B cell (primary cell): ENCODE measurements at regions not wholly inside any gene's neighbourhood (a gene's known extent, or its start where the extent isn't known, plus 50 kb on each side); places are given as distances from the start of the nearest gene placed in this dataset.

Source experiments
- ATAC-seq: fragments of 200-7000 bp; cut with Tn5 transposase; one replicate; pipeline ENCODE4 v1.10.0; 2021; ENCODE audit warnings: low read depth, mild to moderate bottlenecking, moderate number of reproducible peaks, moderate library complexity
- CTCF ChIA-PET: fragments of 350-600 bp; sonication (Branson Sonifier 250); formaldehyde crosslinking; loops from one replicate; lab custom pipeline; 2021; ENCODE audit warnings: antibody characterized with exemption, inconsistent platforms; lab: Charles Lee
- POLR2A ChIA-PET: fragments of 350-600 bp; sonication (Branson Sonifier 250); formaldehyde crosslinking; loops from one replicate; lab custom pipeline; 2021; ENCODE audit warnings: antibody characterized with exemption; lab: Charles Lee
- DNase-seq: peaks from one replicate; pipeline ENCODE4 v3.0.0; 2013
- H2AFZ ChIP-seq: 2 replicates; pipeline ENCODE4 v1.6.1; 2012; ENCODE audit warnings: mild to moderate bottlenecking, low read depth, low read length; ENCODE audit not compliant: insufficient read depth, poor library complexity, severe bottlenecking
- H3K27ac ChIP-seq, 2 donors: 1 replicate in 1 of 2; 2 replicates in 1 of 2; pipeline ENCODE4 v1.5.1; 2012 to 2013; ENCODE audit warnings: low read length in 2 of 2, mild to moderate bottlenecking in 2 of 2, moderate library complexity in 1 of 2
- H3K27me3 ChIP-seq, 4 experiments: fragments of 200-600 bp in 1 of 4; sonication (generic) in 1 of 4; replicated peaks in 1 of 4; 1 replicate in 2 of 4; 2 replicates in 2 of 4; pipeline versions ENCODE4 v1.6.1 to v1.7.0; 2013 to 2016; ENCODE audit warnings: low read length in 3 of 4, mild to moderate bottlenecking in 2 of 4, mixed read lengths in 1 of 4, moderate library complexity in 1 of 4; ENCODE audit not compliant: insufficient read depth in 4 of 4, control insufficient read depth in 3 of 4; ENCODE audit errors: control extremely low read depth in 1 of 4
- H3K36me3 ChIP-seq, 2 experiments: replicated peaks in 1 of 2; 1 replicate in 1 of 2; 2 replicates in 1 of 2; pipeline versions ENCODE4 v1.6.1 to v1.7.1; 2013; ENCODE audit warnings: low read length in 1 of 2; ENCODE audit not compliant: insufficient read depth in 2 of 2, control insufficient read depth in 1 of 2; ENCODE audit errors: control extremely low read depth in 1 of 2, extremely low read depth in 1 of 2
- H3K4me1 ChIP-seq, 2 donors: fragments of 200-600 bp in 1 of 2; sonication (generic) in 1 of 2; 1 replicate in 1 of 2; 2 replicates in 1 of 2; pipeline versions ENCODE4 v1.5.1 to v1.6.1; 2013 to 2017; ENCODE audit warnings: low read length in 2 of 2; ENCODE audit not compliant: control insufficient read depth in 2 of 2, insufficient read depth in 2 of 2
- H3K4me2 ChIP-seq: replicated peaks from 2 replicates; pipeline ENCODE3; 2012; ENCODE audit warnings: mild to moderate bottlenecking, low read depth, low read length; ENCODE audit not compliant: poor library complexity, severe bottlenecking
- H3K4me3 ChIP-seq, 5 experiments: fragments of 200-600 bp in 1 of 5; sonication (generic) in 1 of 5; 1 replicate in 3 of 5; 2 replicates in 2 of 5; pipeline versions ENCODE4 v1.5.1 to v1.7.0; 2011 to 2016; ENCODE audit warnings: low read length in 4 of 5, mild to moderate bottlenecking in 4 of 5, low read depth in 2 of 5, control low read depth in 1 of 5, moderate library complexity in 1 of 5; ENCODE audit not compliant: insufficient read depth in 1 of 5; ENCODE audit errors: control extremely low read depth in 1 of 5, extremely low read depth in 1 of 5
- H3K79me2 ChIP-seq: fragments of 200-600 bp; sonication (generic); one replicate; pipeline ENCODE4 v1.6.0; 2016; ENCODE audit warnings: low read length; ENCODE audit not compliant: control insufficient read depth, insufficient read depth
- H3K9ac ChIP-seq: fragments of 200-600 bp; sonication (generic); 2 replicates; pipeline ENCODE4 v1.6.1; 2017; ENCODE audit warnings: mild to moderate bottlenecking, low read length, moderate library complexity
- H3K9me3 ChIP-seq, 3 donors: one replicate each; pipeline versions ENCODE4 v1.6.1 to v1.7.1; 2013; ENCODE audit warnings: low read length in 2 of 3; ENCODE audit not compliant: control insufficient read depth in 2 of 3, insufficient read depth in 1 of 3; ENCODE audit errors: control extremely low read depth in 1 of 3
- H4K20me1 ChIP-seq: 2 replicates; pipeline ENCODE4 v1.6.0; 2012; ENCODE audit warnings: mild to moderate bottlenecking, low read length; ENCODE audit not compliant: insufficient read depth, control insufficient read depth, poor library complexity, severe bottlenecking
- H3K27ac Mint-ChIP-seq: one replicate; pipeline ENCODE4 v1.8.0; 2021; ENCODE audit warnings: mixed read lengths
- H3K27me3 Mint-ChIP-seq: one replicate; pipeline ENCODE4 v1.8.0; 2021; ENCODE audit warnings: mixed read lengths
- H3K4me1 Mint-ChIP-seq: one replicate; pipeline ENCODE4 v1.8.0; 2021; ENCODE audit warnings: mixed read lengths
- H3K4me3 Mint-ChIP-seq: one replicate; pipeline ENCODE4 v1.8.0; 2021; ENCODE audit warnings: mixed read lengths
- H3K9me3 Mint-ChIP-seq: one replicate; pipeline ENCODE4 v1.8.0; 2022; ENCODE audit warnings: mixed read lengths; ENCODE audit not compliant: insufficient read depth
- EZH2 ChIP-seq: IDR thresholded peaks from 2 replicates; pipeline ENCODE4 v1.6.1; 2012; ENCODE audit warnings: borderline replicate concordance, low read depth, mild to moderate bottlenecking, moderate library complexity, low read length; ENCODE audit not compliant: insufficient read depth, poor library complexity, severe bottlenecking
- WGBS: methylation state at CpG from one replicate; pipeline ENCODE4 v1.1.5; 2013; ENCODE audit warnings: missing lambda C conversion rate; ENCODE audit not compliant: insufficient coverage; 5-methylcytosine and 5-hydroxymethylcytosine counted together
- intact Hi-C: fragments of 100-400 bp; cut with micrococcal nuclease; formaldehyde crosslinking; loops from one replicate; pipeline ENCODE4 v1.10.0; 2022
- TF ChIP-seq, protein P1 (sequence below): fragments of 200-600 bp; IDR thresholded peaks from one replicate; pipeline ENCODE4 v1.8.0; 2022; ENCODE audit warnings: antibody characterized with exemption, mild to moderate bottlenecking

DNA sequence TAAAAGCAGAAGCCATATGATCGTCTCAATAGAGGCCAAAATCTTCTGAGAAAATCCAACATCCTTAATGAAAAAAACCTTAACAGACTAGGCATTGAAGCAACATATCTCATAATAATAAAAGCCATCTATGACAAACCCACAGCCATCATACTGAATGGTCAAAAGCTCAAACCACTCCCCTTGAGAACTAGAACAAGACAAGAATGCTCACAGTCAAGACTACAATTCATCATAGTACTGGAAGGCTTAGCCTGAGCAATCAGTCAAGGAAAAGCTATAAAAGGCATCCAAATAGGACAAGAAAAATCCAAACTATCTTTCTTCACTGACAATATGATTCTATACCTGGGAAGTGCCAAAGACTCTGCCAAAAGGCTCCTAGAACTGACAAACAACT lies 2668.2 kb upstream of the PCDH20 start:
- POLR2A ChIA-PET: no interaction called here
- no peak overlapping the region for H3K4me2 ChIP-seq
- H3K27me3 Mint-ChIP-seq: no peaks in the 10 kb centered on the region
- H2AFZ ChIP-seq: no peak overlapping the region
- CTCF ChIA-PET: no interaction called here
- ATAC-seq (no peak), DNase-seq (no peak)
- no peaks in the 10 kb centered on the region for H3K4me1 ChIP-seq
- H3K4me3 Mint-ChIP-seq: no peak overlapping the region
- H3K9me3 Mint-ChIP-seq: no peaks in the 10 kb centered on the region
- H3K27ac Mint-ChIP-seq: no peak overlapping the region
- H3K79me2 ChIP-seq: no peaks in the 10 kb centered on the region
- H3K9ac ChIP-seq: no peak overlapping the region
- no peak overlapping the region for H3K4me3 ChIP-seq
- WGBS: 100% methylated on average over 1 of the region's 1 CpG
- H3K27me3 ChIP-seq: no peaks in the 10 kb centered on the region
- no peak for TF ChIP-seq EZH2
- TF ChIP-seq, protein P1, sequence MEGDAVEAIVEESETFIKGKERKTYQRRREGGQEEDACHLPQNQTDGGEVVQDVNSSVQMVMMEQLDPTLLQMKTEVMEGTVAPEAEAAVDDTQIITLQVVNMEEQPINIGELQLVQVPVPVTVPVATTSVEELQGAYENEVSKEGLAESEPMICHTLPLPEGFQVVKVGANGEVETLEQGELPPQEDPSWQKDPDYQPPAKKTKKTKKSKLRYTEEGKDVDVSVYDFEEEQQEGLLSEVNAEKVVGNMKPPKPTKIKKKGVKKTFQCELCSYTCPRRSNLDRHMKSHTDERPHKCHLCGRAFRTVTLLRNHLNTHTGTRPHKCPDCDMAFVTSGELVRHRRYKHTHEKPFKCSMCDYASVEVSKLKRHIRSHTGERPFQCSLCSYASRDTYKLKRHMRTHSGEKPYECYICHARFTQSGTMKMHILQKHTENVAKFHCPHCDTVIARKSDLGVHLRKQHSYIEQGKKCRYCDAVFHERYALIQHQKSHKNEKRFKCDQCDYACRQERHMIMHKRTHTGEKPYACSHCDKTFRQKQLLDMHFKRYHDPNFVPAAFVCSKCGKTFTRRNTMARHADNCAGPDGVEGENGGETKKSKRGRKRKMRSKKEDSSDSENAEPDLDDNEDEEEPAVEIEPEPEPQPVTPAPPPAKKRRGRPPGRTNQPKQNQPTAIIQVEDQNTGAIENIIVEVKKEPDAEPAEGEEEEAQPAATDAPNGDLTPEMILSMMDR: no peak
- no peaks in the 10 kb centered on the region for H3K4me1 Mint-ChIP-seq
- H3K27ac ChIP-seq: no peak overlapping the region
- intact Hi-C loops: no loop called here
- H4K20me1 ChIP-seq: no peaks in the 10 kb centered on the region
- no peaks in the 10 kb centered on the region for H3K36me3 ChIP-seq
- peaks cover 0 to 3% (median 3%) of the 10 kb centered on the region in 3 donors for H3K9me3 ChIP-seq

DNA sequence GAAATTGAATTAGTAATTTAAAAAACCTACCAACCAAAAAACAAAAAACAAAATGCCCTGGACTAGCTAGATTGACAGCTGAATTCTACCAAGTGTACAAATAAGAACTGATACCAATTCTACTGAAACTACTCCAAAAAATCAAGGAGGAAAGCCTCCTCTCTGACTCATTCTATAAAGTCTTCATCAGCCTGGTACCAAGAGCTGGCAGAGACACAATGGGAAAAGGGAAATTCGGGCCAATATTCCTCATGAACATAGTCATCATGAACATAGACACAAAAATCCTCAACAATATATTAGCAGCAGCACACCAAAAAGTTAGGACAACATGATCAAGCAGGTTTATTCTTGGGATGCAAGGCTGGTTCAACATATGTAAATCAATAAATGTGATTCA lies 2667.7 kb upstream of the PCDH20 start:
- POLR2A ChIA-PET: no interaction called here

More for the DNA sequence above, 2667.7 kb upstream of the PCDH20 start:
- Mint-ChIP-seq H3K4me1 (no peaks in the 10 kb centered on the region), H3K4me3 (no peak overlapping the region), H3K9me3 (no peaks in the 10 kb centered on the region), H3K27ac (no peak overlapping the region), H3K27me3 (no peaks in the 10 kb centered on the region)
- Histone ChIP-seq H3K36me3 (no peaks in the 10 kb centered on the region), H3K4me2 (no peak overlapping the region), H3K9me3 (peaks cover 0 to 7% (median 3%) of the 10 kb centered on the region in 3 donors), H3K27ac (no peak overlapping the region), H3K4me1 (no peaks in the 10 kb centered on the region), H4K20me1 (no peaks in the 10 kb centered on the region), H3K9ac (no peak overlapping the region), H3K27me3 (no peaks in the 10 kb centered on the region), H3K79me2 (no peaks in the 10 kb centered on the region), H3K4me3 (no peak overlapping the region), H2AFZ (no peak overlapping the region)
- TF ChIP-seq, protein P1: no peak
- TF ChIP-seq EZH2: no peak
- no CpG with 5 or more reads among the region's 1 CpG for WGBS
- CTCF ChIA-PET: no interaction called here
- ATAC-seq (no peak), DNase-seq (no peak)
- intact Hi-C loops: no loop called here
